Testis (tissue), 2 donors: ENCODE measurements at regions not wholly inside any gene's neighbourhood (a gene's known extent, or its start where the extent isn't known, plus 50 kb on each side); places are given as distances from the start of the nearest gene placed in this dataset.

ENCODE experiments used
- DNase-seq: peaks from one replicate; pipeline ENCODE4 v3.0.0-alpha.2; 2019
- H3K27ac ChIP-seq, 2 donors: fragments of 200-600 bp; sonication (generic); one replicate each; pipeline ENCODE4 v1.5.1; 2019
- H3K27me3 ChIP-seq: fragments of 200-600 bp; sonication (generic); one replicate; pipeline ENCODE4 v1.5.1; 2019
- H3K36me3 ChIP-seq: fragments of 200-600 bp; sonication (generic); one replicate; pipeline ENCODE4 v1.5.1; 2017; ENCODE audit warnings: low read depth; ENCODE audit errors: missing control alignments
- H3K4me1 ChIP-seq: fragments of 200-600 bp; sonication (generic); one replicate; pipeline ENCODE4 v1.5.1; 2019
- H3K4me3 ChIP-seq, 2 donors: fragments of 200-600 bp; sonication (generic); one replicate each; pipeline ENCODE4 v1.5.1; 2017 to 2019
- H3K9me3 ChIP-seq: fragments of 200-600 bp; sonication (generic); one replicate; pipeline ENCODE4 v1.5.1; 2017
- POLR2A ChIP-seq: fragments of 450-650 bp; IDR thresholded peaks from one replicate; pipeline ENCODE4 v1.6.1; 2017; ENCODE audit warnings: antibody characterized with exemption, mild to moderate bottlenecking, moderate library complexity
- WGBS, 2 donors: methylation state at CpG; one replicate each; pipeline ENCODE4 v1.1.5; 2018; 5-methylcytosine and 5-hydroxymethylcytosine counted together
- intact Hi-C: fragments of 100-400 bp; cut with DNase I; formaldehyde crosslinking; loops from one replicate; pipeline ENCODE4 v1.15.1; 2023; ENCODE audit warnings: low total_unique reads
- TF ChIP-seq, protein P1 (sequence below), 3 experiments: fragments of 450-650 bp in 2 of 3; fragments of 200-600 bp in 1 of 3; sonication (generic) in 1 of 3; IDR thresholded peaks; one replicate each; pipeline ENCODE4 v1.5.1; 2016 to 2019; ENCODE audit warnings: antibody characterized with exemption in 3 of 3, mild to moderate bottlenecking in 2 of 3, moderate library complexity in 1 of 3

DNA sequence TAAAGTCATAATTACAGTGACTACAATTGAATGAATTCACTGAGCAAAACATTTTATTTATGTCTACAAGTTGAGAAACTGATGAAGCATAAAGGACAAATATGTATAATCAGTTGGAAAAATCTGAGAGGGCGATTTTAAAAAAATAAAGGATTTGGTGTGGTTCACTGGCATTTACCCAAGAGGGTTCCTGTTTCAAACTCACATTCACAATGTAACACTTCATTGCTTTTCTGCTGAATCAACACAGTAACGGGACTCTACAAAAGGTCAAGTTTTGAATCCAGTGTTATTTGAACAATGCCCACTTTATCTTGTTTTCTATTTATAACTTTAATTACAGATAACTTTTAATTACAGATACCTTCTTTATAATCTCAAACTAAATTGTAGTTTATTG, 138.6 kb downstream of the NUDT12 start:
- Histone ChIP-seq H3K4me3 (no peak overlapping the region), H3K27ac (no peak overlapping the region), H3K9me3 (no peaks in the 10 kb centered on the region), H3K27me3 (no peaks in the 10 kb centered on the region), H3K36me3 (no peaks in the 10 kb centered on the region), H3K4me1 (no peaks in the 10 kb centered on the region)
- DNase-seq, result no peak
- WGBS, 2 donors, result 20 to 45% methylated on average over 2 of the region's 2 CpGs
- TF ChIP-seq POLR2A, result no peak
- TF ChIP-seq, protein P1, sequence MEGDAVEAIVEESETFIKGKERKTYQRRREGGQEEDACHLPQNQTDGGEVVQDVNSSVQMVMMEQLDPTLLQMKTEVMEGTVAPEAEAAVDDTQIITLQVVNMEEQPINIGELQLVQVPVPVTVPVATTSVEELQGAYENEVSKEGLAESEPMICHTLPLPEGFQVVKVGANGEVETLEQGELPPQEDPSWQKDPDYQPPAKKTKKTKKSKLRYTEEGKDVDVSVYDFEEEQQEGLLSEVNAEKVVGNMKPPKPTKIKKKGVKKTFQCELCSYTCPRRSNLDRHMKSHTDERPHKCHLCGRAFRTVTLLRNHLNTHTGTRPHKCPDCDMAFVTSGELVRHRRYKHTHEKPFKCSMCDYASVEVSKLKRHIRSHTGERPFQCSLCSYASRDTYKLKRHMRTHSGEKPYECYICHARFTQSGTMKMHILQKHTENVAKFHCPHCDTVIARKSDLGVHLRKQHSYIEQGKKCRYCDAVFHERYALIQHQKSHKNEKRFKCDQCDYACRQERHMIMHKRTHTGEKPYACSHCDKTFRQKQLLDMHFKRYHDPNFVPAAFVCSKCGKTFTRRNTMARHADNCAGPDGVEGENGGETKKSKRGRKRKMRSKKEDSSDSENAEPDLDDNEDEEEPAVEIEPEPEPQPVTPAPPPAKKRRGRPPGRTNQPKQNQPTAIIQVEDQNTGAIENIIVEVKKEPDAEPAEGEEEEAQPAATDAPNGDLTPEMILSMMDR (IDR thresholded peaks at IDR 0.05), result no peak
- intact Hi-C loops, result no loop called here

DNA sequence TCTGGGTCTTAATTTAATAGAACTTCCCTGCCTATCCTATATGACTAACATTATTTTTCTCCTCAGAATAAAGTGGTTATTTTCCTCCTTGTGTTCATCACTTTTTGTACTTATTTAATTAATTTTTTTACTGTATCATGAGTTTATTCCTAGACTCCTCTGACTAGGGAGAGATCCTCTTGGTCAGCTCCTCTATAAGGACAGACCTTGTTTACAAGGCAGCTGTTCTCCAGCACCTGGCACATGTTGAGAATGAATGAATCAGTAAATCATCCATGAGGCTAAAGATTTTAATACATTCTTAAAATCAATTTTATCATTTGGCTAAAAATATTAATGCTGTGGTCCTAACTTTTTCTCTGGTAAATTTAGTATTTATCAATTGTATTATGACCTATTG, 139.8 kb downstream of the NUDT12 start:
- Histone ChIP-seq H3K27ac (no peak overlapping the region), H3K36me3 (no peaks in the 10 kb centered on the region), H3K9me3 (no peaks in the 10 kb centered on the region), H3K27me3 (no peaks in the 10 kb centered on the region), H3K4me1 (no peaks in the 10 kb centered on the region), H3K4me3 (no peak overlapping the region)
- no peak for DNase-seq
- intact Hi-C loops, result no loop called here
- TF ChIP-seq, protein P1 (IDR thresholded peaks at IDR 0.05), result no peak
- no peak for TF ChIP-seq POLR2A

DNA sequence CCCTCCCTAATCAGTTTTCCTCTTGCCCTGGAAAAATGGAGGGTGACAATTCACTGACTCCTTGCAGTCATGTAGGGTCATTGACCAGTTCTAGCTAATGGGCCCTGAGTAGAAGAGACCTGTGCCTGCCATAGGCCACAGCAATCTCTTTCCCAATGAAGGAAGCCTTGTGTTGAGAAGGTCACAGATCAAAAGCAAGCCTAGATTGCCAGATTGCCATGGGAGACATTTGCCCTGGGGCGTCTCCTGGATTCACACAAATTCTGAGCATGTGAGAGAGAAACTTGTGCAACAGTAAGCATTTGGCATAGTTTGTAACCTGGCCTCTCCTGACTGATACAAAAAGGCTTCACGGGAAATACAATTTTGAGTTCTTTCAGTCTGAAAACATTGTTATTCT, 148.0 kb downstream of the NUDT12 start:
- no peaks in the 10 kb centered on the region for H3K4me1 ChIP-seq
- H3K27me3 ChIP-seq, result no peaks in the 10 kb centered on the region
- no peak overlapping the region for H3K4me3 ChIP-seq
- no peaks in the 10 kb centered on the region for H3K9me3 ChIP-seq
- TF ChIP-seq, protein P1 (IDR thresholded peaks at IDR 0.05), result no peak
- no peak for TF ChIP-seq POLR2A
- no peaks in the 10 kb centered on the region for H3K36me3 ChIP-seq
- DNase-seq, result no peak
- WGBS, 2 donors, result 81 to 86% methylated on average over 2 of the region's 2 CpGs
- intact Hi-C loops, result no loop called here
- no peak overlapping the region for H3K27ac ChIP-seq

DNA sequence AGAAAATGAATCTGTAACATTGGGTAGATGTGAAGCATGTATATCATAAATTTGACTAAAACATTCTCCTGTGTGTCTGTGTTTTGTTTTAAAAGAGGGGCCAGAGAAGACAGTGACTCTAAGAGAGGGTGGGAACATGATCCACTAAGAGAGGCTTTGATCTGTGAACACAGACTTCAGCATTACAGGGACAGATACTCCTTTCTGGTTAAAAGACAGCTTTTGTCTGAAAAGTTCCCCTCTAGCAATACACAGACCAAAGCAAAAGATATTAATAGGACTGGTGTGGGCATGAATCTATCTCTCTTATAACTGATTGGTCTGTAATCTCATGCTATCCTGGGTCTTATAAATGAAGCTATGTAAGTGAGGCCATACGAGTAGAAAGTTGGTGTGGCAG, 150.9 kb downstream of the NUDT12 start:
- WGBS, 2 donors, result 60 to 71% methylated on average over 1 of the region's 1 CpG
- intact Hi-C loops, result no loop called here
- no peak for DNase-seq
- Histone ChIP-seq H3K27ac (no peak overlapping the region), H3K4me1 (no peaks in the 10 kb centered on the region), H3K36me3 (no peaks in the 10 kb centered on the region), H3K4me3 (no peak overlapping the region), H3K9me3 (no peaks in the 10 kb centered on the region), H3K27me3 (no peaks in the 10 kb centered on the region)
- TF ChIP-seq POLR2A, result no peak
- TF ChIP-seq, protein P1 (IDR thresholded peaks at IDR 0.05), result no peak

DNA sequence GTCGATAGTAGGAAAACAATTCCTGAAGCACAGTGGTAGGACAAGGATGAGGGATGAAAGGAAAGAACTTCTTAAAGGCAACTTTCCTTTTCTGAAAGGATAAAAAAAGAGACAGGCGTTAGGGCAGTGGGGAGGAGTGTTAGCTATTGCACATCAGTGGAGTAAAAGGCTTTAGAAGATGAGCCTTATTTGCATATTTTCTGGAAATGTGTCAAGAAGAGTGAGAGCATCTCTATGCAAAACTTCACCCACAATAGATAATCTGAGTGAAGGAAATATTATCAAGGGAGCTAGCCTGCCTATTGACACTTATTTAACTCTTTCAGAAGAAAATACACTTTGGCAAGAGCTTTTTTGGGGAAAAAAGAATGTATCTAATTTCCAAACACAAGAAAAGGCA, 151.6 kb downstream of the MACIR start:
- TF ChIP-seq, protein P1 (IDR thresholded peaks at IDR 0.05), result no peak
- no peak for TF ChIP-seq POLR2A
- WGBS, 2 donors, result 82 to 88% methylated on average over 2 of the region's 2 CpGs
- no peak for DNase-seq
- H3K9me3 ChIP-seq, result no peaks in the 10 kb centered on the region
- H3K36me3 ChIP-seq, result no peaks in the 10 kb centered on the region
- intact Hi-C loops, result no loop called here
- no peak overlapping the region for H3K27ac ChIP-seq
- H3K27me3 ChIP-seq, result no peaks in the 10 kb centered on the region
- H3K4me1 ChIP-seq, result no peaks in the 10 kb centered on the region
- H3K4me3 ChIP-seq, result no peak overlapping the region
